Glomerular visceral epithelial cell (primary cell): ENCODE measurements at regions not wholly inside any gene's neighbourhood (a gene's known extent, or its start where the extent isn't known, plus 50 kb on each side); places are given as distances from the start of the nearest gene placed in this dataset.
"Not testable (repeated sequence)": the region's sequence is repeated elsewhere in the genome, so short reads cannot be mapped to it uniquely, and the experiment has no call there.

Source experiments
- DNase-seq: peaks from one replicate; pipeline ENCODE4 v3.0.0-alpha.2; 2016; ENCODE audit errors: extremely low spot score

- no peak for DNase-seq
These were observed 315.2 kb upstream of the B3GAT1 start for GRCh38 chr11:134727204-134727603.

GRCh38 chr11:134725716-134726639 is 313.9 kb upstream of the B3GAT1 start:
- DNase-seq: no peak

- no peak for DNase-seq
These were observed 313.2 kb upstream of the B3GAT1 start for GRCh38 chr11:134725211-134725610.

- no peak for DNase-seq
These were observed 312.7 kb upstream of the B3GAT1 start for GRCh38 chr11:134724779-134725140.

- no peak for DNase-seq
These were observed 312.2 kb upstream of the B3GAT1 start for GRCh38 chr11:134724106-134724778.

DNA sequence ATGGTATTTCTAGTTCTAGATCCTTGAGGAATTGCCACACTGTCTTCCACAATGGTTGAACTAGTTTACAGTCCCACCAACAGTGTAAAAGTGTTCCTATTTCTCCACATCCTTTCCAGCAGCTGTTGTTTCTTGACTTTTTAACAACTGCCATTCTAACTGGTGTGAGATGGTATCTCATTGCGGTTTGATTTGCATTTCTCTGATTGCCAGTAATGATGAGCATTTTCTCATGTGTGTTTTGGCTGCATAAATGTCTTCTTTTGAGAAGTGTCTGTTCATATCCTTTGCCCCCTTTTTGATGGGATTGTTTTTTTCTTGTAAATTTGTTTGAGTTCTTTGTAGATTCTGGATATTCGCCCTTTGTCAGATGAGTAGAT is 308.6 kb upstream of the B3GAT1 start:
- not testable (repeated sequence) for DNase-seq

DNA sequence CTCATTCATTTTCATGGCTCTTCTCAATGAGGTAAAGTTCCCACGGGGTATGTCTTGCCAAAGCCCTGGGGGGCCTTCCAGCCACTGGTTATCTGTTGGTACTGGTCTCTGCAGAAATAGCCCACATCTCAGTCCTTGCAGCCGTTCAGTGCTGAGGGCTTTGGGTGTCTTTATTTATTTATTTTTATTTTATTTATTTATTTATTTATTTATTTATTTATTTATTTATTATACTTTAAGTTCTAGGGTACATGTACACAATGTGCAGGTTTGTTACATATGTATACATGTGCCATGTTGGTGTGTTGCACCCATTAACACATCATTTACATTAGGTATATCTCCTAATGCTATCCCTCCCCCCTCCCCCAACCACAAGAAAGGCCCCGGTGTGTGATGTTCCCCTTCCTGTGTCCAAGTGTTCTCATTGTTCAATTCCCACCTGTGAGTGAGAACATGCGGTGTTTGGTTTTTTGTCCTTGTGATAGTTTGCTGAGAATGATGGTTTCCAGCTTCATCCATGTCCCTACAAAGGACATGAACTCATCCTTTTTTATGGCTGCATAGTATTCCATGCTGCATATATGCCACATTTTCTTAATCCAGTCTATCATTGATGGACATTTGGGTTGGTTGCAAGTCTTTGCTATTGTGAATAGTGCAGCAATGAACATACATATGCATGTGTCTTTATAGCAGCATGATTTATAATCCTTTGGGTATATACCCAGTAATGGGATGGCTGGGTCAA is 308.1 kb upstream of the B3GAT1 start:
- not testable (repeated sequence) for DNase-seq

DNA sequence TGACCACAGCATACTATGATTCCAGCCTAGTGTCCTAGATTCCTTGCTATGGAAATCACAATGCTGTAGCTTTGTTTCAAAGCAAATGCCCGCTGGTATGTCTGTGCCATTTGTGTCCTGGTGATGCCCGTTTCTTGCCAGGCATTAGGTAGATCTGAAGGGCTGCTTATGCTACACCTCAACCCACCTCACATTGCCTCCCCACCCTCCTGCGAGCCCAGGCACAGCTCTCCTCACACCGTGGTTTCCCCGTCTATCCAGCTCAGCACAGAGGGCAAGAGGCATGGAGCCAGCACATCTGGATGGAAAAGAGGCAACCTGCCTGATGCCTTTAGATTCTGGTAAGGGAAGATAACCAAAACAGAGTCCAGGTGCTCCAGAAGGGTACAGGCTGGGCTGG is 307.4 kb upstream of the B3GAT1 start:
- no peak for DNase-seq

GRCh38 chr11:134716582-134716981 is 304.5 kb upstream of the B3GAT1 start:
- DNase-seq: no peak

DNA sequence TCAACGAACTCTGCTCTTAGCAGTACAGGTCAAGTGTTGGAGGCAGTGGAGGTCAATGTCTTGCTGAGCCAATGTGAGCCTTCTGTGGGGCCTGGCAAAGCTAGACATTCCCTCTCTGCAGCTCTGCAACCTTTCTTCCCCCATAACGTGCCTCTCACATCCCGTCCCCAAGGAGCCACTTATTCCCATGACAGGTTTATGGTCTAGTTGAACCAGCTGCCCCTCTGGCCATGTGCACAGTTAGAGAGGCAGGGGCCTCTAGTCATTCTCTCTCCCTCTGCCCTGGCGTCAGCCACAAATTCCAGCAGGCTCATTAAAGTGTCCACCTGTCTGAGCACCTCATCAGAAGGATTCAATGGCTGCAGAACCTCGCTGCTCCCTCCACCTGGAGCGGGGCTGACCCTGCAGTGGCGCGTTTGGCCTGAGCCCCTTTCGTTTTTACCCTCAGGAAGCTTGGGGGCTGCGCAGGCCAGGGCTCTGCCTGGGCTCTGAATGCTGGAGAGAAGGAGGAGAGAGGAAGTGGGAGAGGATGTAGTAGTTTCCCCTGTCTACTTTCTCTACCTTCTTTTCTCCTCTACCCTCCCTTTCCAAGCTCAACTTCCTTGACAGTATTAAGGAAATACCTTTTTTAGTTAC is 302.1 kb upstream of the B3GAT1 start:
- DNase-seq: no peak

- DNase-seq: no peak
These were observed 300.4 kb upstream of the B3GAT1 start for GRCh38 chr11:134712228-134713145.

- DNase-seq: no peak
These were observed 299.5 kb upstream of the B3GAT1 start for GRCh38 chr11:134711588-134711987.

GRCh38 chr11:134710861-134711407 is 298.9 kb upstream of the B3GAT1 start:
- DNase-seq: no peak

DNA sequence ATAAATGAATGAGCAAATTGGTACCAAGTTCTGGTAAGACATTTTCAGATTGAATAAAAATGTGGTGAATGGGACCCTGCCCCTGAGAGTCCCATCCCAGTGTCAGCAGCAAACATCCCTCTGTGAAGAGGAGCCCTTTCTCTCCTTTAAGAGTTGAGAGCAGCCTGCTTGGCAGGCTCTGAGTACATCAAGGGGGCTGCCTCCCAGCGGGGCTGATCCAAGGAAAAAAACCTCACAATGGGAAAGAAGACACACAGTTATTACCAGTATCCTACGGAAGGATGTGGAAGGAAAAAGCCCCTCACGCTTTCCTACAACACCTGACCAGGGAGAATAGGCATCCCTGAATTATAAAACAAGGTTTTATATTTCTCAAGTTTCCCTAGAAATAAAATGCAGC is 293.8 kb upstream of the B3GAT1 start:
- no peak for DNase-seq

GRCh38 chr11:134702827-134703226 is 290.8 kb upstream of the B3GAT1 start:
- no peak for DNase-seq

- no peak for DNase-seq
These were observed 289.6 kb upstream of the B3GAT1 start for GRCh38 chr11:134701564-134702165.

DNA sequence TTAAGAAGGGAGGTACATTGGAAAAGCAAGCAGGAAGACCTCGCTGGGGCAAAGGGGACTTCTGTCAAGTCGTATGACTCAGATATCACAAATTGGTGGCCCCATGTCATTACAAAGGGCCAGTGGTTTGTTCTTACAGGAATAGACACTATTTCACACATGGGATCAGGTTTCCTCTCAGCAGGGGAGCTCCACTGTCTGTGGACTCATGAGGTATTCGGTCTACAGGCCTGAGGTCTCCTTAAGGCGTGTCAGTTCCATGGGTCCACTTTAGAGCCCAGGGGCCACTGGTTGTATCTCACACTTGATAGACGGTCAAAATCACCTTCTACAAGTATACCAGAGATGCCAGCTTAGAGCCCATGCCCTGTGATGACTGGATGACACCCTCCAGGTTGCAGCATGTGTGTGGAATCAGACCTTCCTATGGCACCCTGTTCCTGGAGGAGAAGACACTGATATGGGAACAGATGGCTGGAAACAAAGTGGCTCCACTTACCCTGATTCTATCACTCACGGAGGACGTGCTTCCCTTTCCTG is 288.1 kb upstream of the B3GAT1 start:
- DNase-seq: no peak

- DNase-seq: no peak
These were observed 284.4 kb upstream of the B3GAT1 start for GRCh38 chr11:134696455-134696854.

DNA sequence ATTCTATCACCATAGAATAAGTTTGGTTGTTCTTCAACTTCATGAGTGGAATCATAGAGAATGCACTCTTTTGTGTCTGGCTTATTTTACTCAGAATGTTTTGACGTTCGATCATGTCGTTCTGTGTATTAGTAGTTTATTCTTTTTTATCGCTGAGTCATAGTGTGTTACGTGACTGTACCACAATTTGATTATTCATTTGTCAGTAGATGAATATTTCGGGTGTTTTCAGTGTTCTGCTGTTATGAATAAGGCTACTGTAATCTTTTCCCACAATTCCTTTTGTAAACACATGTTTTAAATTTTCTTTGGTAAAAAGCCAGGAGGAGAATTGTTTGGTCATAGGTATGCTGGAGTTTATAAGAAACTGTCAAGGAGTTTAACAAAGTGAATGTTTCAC is 279.9 kb upstream of the B3GAT1 start:
- no peak for DNase-seq

DNA sequence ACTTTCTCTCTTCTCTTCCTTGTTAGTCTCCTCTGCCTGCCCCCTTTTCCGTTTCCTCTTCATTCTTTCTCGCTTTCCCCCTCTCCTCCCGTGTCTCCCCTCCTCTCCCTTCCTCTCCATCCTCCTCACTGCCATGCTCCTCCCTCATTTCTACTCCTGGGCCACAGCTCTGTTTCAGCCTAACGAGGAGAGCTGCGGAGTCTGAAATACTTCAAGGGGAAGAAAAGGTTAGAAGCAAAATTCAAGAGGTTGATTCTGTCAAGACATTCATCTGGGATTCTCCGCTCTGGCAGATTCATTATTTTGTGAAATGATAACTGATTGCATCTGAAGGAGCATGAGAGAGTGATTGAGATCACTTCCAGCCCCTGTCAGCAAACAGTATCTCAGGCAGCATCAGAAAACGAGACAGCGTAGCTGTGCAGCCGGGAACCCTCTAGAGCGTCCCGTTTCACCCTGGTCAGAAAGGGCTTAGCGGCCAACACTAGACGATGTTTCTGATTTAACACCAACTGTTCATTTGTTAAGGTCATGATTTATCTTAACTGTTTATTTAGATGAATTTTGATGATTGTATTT is 279.3 kb upstream of the B3GAT1 start:
- no peak for DNase-seq
